Activated T-cell treated with anti-CD3 and anti-CD28 coated beads, Interleukin-2, amount 50 U/mL, for 4 hours (primary cell): ENCODE measurements at regions not wholly inside any gene's neighbourhood (a gene's known extent, or its start where the extent isn't known, plus 50 kb on each side); places are given as distances from the start of the nearest gene placed in this dataset.

Experiments used
- ATAC-seq, 2 donors: fragments of 200-7000 bp; cut with Tn5 transposase; one replicate each; pipeline ENCODE4 v1.10.0; 2021
- DNase-seq: peaks from one replicate; pipeline ENCODE4 v3.0.0-alpha.2; 2020
- H3K27me3 Mint-ChIP-seq: one replicate; pipeline ENCODE4 v1.8.0; 2021; ENCODE audit warnings: low read depth, mixed read lengths
- H3K36me3 Mint-ChIP-seq: one replicate; pipeline ENCODE4 v1.8.0; 2022; ENCODE audit warnings: mixed read lengths; ENCODE audit not compliant: insufficient read depth
- H3K4me1 Mint-ChIP-seq: one replicate; pipeline ENCODE4 v1.8.0; 2021; ENCODE audit warnings: low read depth, mixed read lengths
- H3K4me3 Mint-ChIP-seq: one replicate; pipeline ENCODE4 v1.8.0; 2021; ENCODE audit warnings: mild to moderate bottlenecking, moderate library complexity, mixed read lengths
- H3K9me3 Mint-ChIP-seq: one replicate; pipeline ENCODE4 v1.8.0; 2021; ENCODE audit warnings: mixed read lengths

GRCh38 chr13:73984201-73984600 lies 150.0 kb downstream of the KLF12 start:
- ATAC-seq: no peak
- Mint-ChIP-seq H3K4me3 (no peak overlapping the region), H3K27me3 (no peaks in the 10 kb centered on the region), H3K36me3 (peaks cover 11% of the 10 kb centered on the region), H3K4me1 (peaks cover 40% of the 10 kb centered on the region), H3K9me3 (no peaks in the 10 kb centered on the region)
- DNase-seq: no peak

DNA sequence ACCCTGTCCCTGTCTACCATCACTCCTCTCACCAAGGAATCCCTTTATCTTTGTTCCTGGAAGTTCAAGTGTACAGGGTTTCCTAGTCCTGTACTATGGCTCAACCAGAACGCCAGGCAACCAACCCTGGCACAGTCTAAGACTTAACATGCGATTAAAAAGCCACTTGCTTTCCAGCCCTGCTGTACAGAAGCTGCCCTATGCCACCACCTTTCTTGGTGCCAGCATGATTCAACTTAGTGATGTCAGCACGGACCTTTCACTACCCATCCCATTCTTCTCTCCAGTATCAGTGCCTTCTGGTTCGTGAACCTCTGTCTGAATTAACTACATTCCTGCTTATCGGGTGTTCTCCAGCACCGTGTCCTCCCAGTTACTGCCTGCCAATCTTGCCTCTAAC lies 151.1 kb downstream of the KLF12 start:
- Mint-ChIP-seq H3K4me3 (no peak overlapping the region), H3K27me3 (no peaks in the 10 kb centered on the region), H3K9me3 (no peaks in the 10 kb centered on the region), H3K4me1 (peaks cover 34% of the 10 kb centered on the region), H3K36me3 (peaks cover 15% of the 10 kb centered on the region)
- ATAC-seq (no peak), DNase-seq (no peak)

- Mint-ChIP-seq H3K4me3 (no peak overlapping the region), H3K36me3 (peaks cover 18% of the 10 kb centered on the region), H3K4me1 (peaks cover 34% of the 10 kb centered on the region), H3K9me3 (no peaks in the 10 kb centered on the region), H3K27me3 (no peaks in the 10 kb centered on the region)
- no peak for ATAC-seq
- DNase-seq: no peak
These were observed 152.6 kb downstream of the KLF12 start for GRCh38 chr13:73981595-73981994.

GRCh38 chr13:73975767-73976166 lies 158.4 kb downstream of the KLF12 start:
- Mint-ChIP-seq H3K9me3 (peaks cover 7% of the 10 kb centered on the region), H3K4me1 (peaks cover 60% of the 10 kb centered on the region), H3K4me3 (no peak overlapping the region), H3K36me3 (peaks cover 12% of the 10 kb centered on the region), H3K27me3 (no peaks in the 10 kb centered on the region)
- ATAC-seq (no peak), DNase-seq (no peak)

GRCh38 chr13:73974051-73974450 lies 160.2 kb downstream of the KLF12 start:
- Mint-ChIP-seq H3K4me3 (no peak overlapping the region), H3K4me1 (peaks cover 63% of the 10 kb centered on the region), H3K36me3 (peaks cover 17% of the 10 kb centered on the region), H3K9me3 (peaks cover 7% of the 10 kb centered on the region), H3K27me3 (no peaks in the 10 kb centered on the region)
- ATAC-seq (no peak), DNase-seq (no peak)

DNA sequence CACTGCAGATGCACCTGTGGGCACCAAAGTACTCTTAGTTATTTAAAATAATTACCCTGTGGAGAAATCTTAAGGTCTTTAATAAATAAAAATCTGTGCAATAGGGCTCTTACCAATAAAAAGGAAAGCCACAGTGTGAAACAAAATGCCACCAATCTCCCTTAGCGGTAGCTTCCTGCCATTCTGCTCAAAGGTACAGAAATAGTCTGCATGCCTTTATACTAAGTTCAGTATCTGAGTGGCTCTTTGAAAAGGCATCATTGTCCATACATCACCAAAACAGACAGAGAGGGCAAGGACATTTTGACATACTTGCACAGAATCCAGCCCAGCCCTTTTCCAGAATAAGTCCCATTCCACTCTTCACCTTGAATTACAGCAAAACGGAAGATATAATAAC lies 161.0 kb downstream of the KLF12 start:
- Mint-ChIP-seq H3K36me3 (peaks cover 18% of the 10 kb centered on the region), H3K4me3 (no peak overlapping the region), H3K27me3 (no peaks in the 10 kb centered on the region), H3K9me3 (peaks cover 7% of the 10 kb centered on the region), H3K4me1 (peaks cover 66% of the 10 kb centered on the region)
- no peak for ATAC-seq
- no peak for DNase-seq

DNA sequence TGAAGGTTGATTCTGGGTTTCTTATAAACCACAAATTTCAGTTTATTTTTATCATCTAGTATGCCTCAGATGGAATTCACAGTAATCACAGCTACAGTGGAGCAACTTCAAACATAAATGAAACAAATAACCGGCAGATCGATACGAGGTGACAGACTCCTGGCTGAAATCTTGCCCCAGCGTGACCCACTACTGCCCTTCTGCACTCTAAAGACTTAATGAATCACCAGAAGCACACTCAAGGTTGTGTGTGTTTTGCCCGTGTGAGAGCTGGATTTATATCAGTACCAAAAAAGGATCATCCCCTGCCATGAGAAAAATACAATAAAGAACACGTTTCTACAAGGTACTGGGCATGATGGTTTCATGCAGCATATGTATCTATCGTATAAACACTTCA lies 161.7 kb downstream of the KLF12 start:
- Mint-ChIP-seq H3K9me3 (peaks cover 7% of the 10 kb centered on the region), H3K4me3 (no peak overlapping the region), H3K36me3 (peaks cover 15% of the 10 kb centered on the region), H3K27me3 (no peaks in the 10 kb centered on the region), H3K4me1 (peaks cover 68% of the 10 kb centered on the region)
- ATAC-seq: no peak
- no peak for DNase-seq

DNA sequence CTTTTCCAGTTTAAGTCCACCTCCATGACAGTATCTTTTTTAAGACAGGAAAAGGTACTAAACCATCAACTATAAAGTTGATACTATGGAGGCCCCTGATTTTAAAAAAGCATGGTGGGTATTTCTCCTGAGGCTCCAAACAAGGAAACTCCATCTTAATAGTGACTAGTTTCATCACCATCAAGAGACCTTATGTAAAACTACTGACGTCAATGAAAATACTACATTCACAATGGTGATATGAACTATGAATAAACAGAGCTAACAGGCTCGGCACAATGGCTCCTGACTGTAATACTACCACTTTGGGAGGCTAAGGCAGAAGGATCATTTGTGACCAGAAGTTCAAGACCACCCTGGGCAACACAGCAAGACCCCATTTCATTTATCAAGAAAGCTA lies 162.7 kb downstream of the KLF12 start:
- no peak overlapping the region for H3K4me3 Mint-ChIP-seq
- peaks cover 14% of the 10 kb centered on the region for H3K36me3 Mint-ChIP-seq
- ATAC-seq (no peak), DNase-seq (no peak)
- peaks cover 7% of the 10 kb centered on the region for H3K9me3 Mint-ChIP-seq
- H3K27me3 Mint-ChIP-seq: no peaks in the 10 kb centered on the region
- H3K4me1 Mint-ChIP-seq: peaks cover 72% of the 10 kb centered on the region

GRCh38 chr13:73970421-73971055 lies 163.7 kb downstream of the KLF12 start:
- no peak for DNase-seq
- H3K9me3 Mint-ChIP-seq: peaks cover 7% of the 10 kb centered on the region
- H3K4me1 Mint-ChIP-seq: peaks cover 70% of the 10 kb centered on the region
- H3K4me3 Mint-ChIP-seq: no peak overlapping the region
- no peaks in the 10 kb centered on the region for H3K27me3 Mint-ChIP-seq
- ATAC-seq: no peak
- H3K36me3 Mint-ChIP-seq: peaks cover 15% of the 10 kb centered on the region

DNA sequence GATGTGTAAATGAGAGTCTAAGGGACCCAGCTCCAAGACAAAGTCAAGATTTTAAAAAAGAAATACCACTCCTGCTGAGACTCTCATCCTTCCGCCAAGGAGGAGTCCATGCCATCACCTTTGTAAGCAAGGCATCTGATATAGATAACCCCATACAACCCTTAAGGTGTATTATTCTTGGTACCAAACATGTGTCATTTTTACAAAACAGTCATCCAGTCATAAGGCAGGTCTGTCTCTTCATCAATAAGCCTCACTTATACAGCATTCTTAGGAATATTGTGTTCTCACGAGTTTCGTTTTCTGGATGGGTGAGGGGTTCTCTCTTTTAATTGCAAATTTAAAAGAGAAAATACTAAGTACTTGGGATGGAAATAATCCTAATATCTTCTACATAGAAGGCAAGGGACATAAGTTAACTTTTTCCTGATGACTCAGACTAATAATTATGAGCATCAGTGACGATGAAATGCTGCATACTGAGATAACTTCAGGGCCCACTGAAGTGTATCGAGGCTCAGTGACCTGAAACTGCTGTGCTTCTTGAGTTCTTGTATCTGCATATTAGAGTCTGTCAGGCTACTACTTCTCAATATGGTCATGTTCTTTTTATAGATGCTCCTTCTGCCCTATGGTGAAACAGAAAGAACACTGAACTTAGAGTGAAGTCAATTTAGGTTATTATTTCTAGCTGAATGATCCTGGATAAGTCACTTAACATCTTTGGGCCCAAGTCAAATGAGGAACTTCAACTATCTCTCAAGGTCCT lies 166.6 kb downstream of the KLF12 start:
- H3K4me1 Mint-ChIP-seq: peaks cover 61% of the 10 kb centered on the region

GRCh38 chr13:73966331-73966730 lies 167.9 kb downstream of the KLF12 start:
- peaks cover 57% of the 10 kb centered on the region for H3K4me1 Mint-ChIP-seq
- no peak for ATAC-seq
- peaks cover 25% of the 10 kb centered on the region for H3K36me3 Mint-ChIP-seq

More for the DNA sequence above, 166.6 kb downstream of the KLF12 start:
- no peaks in the 10 kb centered on the region for H3K27me3 Mint-ChIP-seq
- ATAC-seq (no peak), DNase-seq (no peak)
- no peak overlapping the region for H3K4me3 Mint-ChIP-seq
- peaks cover 18% of the 10 kb centered on the region for H3K36me3 Mint-ChIP-seq
- no peaks in the 10 kb centered on the region for H3K9me3 Mint-ChIP-seq

GRCh38 chr13:73962284-73962683 lies 171.9 kb downstream of the KLF12 start:
- ATAC-seq: no peak
- Mint-ChIP-seq H3K4me3 (no peak overlapping the region), H3K4me1 (peaks cover 43% of the 10 kb centered on the region), H3K27me3 (no peaks in the 10 kb centered on the region), H3K36me3 (peaks cover 28% of the 10 kb centered on the region), H3K9me3 (peaks cover 3% of the 10 kb centered on the region)
- DNase-seq: no peak

More at GRCh38 chr13:73966331-73966730, 167.9 kb downstream of the KLF12 start:
- no peak overlapping the region for H3K4me3 Mint-ChIP-seq
- no peak for DNase-seq
- no peaks in the 10 kb centered on the region for H3K27me3 Mint-ChIP-seq
- peaks cover 3% of the 10 kb centered on the region for H3K9me3 Mint-ChIP-seq

GRCh38 chr13:73961181-73961580 lies 173.0 kb downstream of the KLF12 start:
- Mint-ChIP-seq H3K9me3 (peaks cover 3% of the 10 kb centered on the region), H3K27me3 (no peaks in the 10 kb centered on the region), H3K4me3 (no peak overlapping the region), H3K36me3 (peaks cover 31% of the 10 kb centered on the region), H3K4me1 (peaks cover 40% of the 10 kb centered on the region)
- DNase-seq (no peak), ATAC-seq (no peak)

GRCh38 chr13:73960474-73960873 lies 173.7 kb downstream of the KLF12 start:
- H3K27me3 Mint-ChIP-seq: no peaks in the 10 kb centered on the region
- H3K4me3 Mint-ChIP-seq: no peak overlapping the region

More at GRCh38 chr13:73960474-73960873, 173.7 kb downstream of the KLF12 start:
- Mint-ChIP-seq H3K36me3 (peaks cover 30% of the 10 kb centered on the region), H3K9me3 (peaks cover 3% of the 10 kb centered on the region), H3K4me1 (peaks cover 46% of the 10 kb centered on the region)
- ATAC-seq (no peak), DNase-seq (no peak)
